ENCODE measurements at regions not wholly inside any gene's neighbourhood (a gene's known extent, or its start where the extent isn't known, plus 50 kb on each side); places are given as distances from the start of the nearest gene placed in this dataset.

GRCh38 chr20:39825950-39826349, 863.1 kb downstream of the MAFB start (continued):
- TF ChIP-seq CHD7 (IDR thresholded peaks at IDR 0.05; ENCODE audit: insufficient replicate concordance, low read length) (no peak), ATF3 (IDR thresholded peaks at IDR 0.05; ENCODE audit: insufficient read depth, low read depth, low read length) (no peak), SAP30 (IDR thresholded peaks at IDR 0.05; ENCODE audit: insufficient read depth, insufficient replicate concordance, low read length) (no peak)
